HL-60 (cell line): ENCODE measurements at regions not wholly inside any gene's neighbourhood (a gene's known extent, or its start where the extent isn't known, plus 50 kb on each side); places are given as distances from the start of the nearest gene placed in this dataset.

ENCODE experiments used
- DNase-seq, 2 experiments: peaks; one replicate each; pipeline ENCODE4 v3.0.0-alpha.2; 2010 to 2020; ENCODE audit warnings: low read depth in 1 of 2, low spot score in 1 of 2
- H3K27ac ChIP-seq: fragments of 250-450 bp; sonication (Bioruptor Pico); replicated peaks from 2 replicates; pipeline ENCODE4 v1.5.1; 2020; ENCODE audit warnings: mild to moderate bottlenecking, moderate library complexity
- H3K27me3 ChIP-seq: fragments of 250-450 bp; sonication (Bioruptor Pico); 2 replicates; pipeline ENCODE4 v1.5.1; 2021; ENCODE audit warnings: mild to moderate bottlenecking, moderate library complexity; ENCODE audit not compliant: insufficient read depth, poor library complexity, severe bottlenecking
- H3K4me3 ChIP-seq: replicated peaks from 2 replicates; pipeline ENCODE4 v1.5.1; 2011; ENCODE audit warnings: mild to moderate bottlenecking, control low read depth, low read length; ENCODE audit not compliant: insufficient read depth
- GABPA ChIP-seq: IDR thresholded peaks from 2 replicates; pipeline ENCODE4 v1.6.1; 2012; ENCODE audit warnings: low read depth
- POLR2AphosphoS5 ChIP-seq: IDR thresholded peaks from 2 replicates; pipeline ENCODE4 v1.6.1; 2012; ENCODE audit warnings: low read depth
- SPI1 ChIP-seq: IDR thresholded peaks from 2 replicates; pipeline ENCODE4 v1.6.1; 2012; ENCODE audit warnings: low read depth, mild to moderate bottlenecking, borderline replicate concordance
- TF ChIP-seq, protein P1 (sequence below): IDR thresholded peaks from 2 replicates; pipeline ENCODE4 v1.6.1; 2012; ENCODE audit warnings: low read depth; ENCODE audit not compliant: insufficient replicate concordance
- TF ChIP-seq, protein P2 (sequence below): IDR thresholded peaks from one replicate; pipeline ENCODE4 v1.5.1; 2011; ENCODE audit warnings: low read length, control low read depth, inconsistent platforms; ENCODE audit not compliant: insufficient read depth

DNA sequence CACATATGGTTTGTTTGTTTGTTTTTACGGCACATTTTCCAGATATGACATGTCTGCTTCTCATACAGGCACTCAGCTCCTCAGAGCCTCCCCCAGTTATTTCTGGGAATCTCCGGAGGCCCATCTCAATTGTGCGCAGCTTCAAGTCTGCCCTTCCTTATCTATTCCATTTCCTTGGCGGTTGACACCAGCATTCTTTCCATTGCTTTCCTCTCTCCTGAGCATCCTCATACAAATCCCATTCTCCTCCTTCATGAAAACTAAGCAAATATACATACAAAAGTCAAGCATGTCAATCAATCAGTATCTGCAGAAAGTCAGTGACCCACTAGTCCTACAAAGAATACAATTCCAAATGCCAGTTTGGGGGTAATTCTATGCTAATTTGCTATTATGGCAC lies 166.7 kb downstream of the SQOR start:
- TF ChIP-seq POLR2AphosphoS5 (no peak), SPI1 (no peak), GABPA (no peak)
- TF ChIP-seq, protein P1, sequence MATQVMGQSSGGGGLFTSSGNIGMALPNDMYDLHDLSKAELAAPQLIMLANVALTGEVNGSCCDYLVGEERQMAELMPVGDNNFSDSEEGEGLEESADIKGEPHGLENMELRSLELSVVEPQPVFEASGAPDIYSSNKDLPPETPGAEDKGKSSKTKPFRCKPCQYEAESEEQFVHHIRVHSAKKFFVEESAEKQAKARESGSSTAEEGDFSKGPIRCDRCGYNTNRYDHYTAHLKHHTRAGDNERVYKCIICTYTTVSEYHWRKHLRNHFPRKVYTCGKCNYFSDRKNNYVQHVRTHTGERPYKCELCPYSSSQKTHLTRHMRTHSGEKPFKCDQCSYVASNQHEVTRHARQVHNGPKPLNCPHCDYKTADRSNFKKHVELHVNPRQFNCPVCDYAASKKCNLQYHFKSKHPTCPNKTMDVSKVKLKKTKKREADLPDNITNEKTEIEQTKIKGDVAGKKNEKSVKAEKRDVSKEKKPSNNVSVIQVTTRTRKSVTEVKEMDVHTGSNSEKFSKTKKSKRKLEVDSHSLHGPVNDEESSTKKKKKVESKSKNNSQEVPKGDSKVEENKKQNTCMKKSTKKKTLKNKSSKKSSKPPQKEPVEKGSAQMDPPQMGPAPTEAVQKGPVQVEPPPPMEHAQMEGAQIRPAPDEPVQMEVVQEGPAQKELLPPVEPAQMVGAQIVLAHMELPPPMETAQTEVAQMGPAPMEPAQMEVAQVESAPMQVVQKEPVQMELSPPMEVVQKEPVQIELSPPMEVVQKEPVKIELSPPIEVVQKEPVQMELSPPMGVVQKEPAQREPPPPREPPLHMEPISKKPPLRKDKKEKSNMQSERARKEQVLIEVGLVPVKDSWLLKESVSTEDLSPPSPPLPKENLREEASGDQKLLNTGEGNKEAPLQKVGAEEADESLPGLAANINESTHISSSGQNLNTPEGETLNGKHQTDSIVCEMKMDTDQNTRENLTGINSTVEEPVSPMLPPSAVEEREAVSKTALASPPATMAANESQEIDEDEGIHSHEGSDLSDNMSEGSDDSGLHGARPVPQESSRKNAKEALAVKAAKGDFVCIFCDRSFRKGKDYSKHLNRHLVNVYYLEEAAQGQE = no peak
- TF ChIP-seq, protein P2, sequence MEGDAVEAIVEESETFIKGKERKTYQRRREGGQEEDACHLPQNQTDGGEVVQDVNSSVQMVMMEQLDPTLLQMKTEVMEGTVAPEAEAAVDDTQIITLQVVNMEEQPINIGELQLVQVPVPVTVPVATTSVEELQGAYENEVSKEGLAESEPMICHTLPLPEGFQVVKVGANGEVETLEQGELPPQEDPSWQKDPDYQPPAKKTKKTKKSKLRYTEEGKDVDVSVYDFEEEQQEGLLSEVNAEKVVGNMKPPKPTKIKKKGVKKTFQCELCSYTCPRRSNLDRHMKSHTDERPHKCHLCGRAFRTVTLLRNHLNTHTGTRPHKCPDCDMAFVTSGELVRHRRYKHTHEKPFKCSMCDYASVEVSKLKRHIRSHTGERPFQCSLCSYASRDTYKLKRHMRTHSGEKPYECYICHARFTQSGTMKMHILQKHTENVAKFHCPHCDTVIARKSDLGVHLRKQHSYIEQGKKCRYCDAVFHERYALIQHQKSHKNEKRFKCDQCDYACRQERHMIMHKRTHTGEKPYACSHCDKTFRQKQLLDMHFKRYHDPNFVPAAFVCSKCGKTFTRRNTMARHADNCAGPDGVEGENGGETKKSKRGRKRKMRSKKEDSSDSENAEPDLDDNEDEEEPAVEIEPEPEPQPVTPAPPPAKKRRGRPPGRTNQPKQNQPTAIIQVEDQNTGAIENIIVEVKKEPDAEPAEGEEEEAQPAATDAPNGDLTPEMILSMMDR = no peak
- no peaks in the 10 kb centered on the region for H3K27me3 ChIP-seq

DNA sequence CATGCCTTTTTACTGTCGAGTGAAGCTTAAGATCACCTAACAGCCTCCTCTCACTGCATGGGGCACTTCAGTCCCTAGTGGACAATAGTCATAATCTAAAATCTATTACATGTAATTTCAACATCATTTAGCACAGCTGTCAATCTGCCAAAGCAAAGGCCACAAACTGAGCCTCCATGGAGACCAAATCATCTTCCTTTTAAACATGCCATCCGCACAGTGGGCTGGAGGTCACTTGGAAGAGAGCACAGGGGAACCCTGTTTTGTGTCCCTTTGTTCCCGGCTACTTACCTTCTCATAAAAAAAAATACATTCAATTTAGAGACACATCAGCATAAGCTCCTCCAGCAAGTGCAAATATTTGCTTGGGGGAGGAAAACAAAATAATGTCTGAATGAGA lies 167.3 kb downstream of the SQOR start:
- DNase-seq = no peak
- Histone ChIP-seq H3K4me3 (no peak overlapping the region), H3K27me3 (no peaks in the 10 kb centered on the region), H3K27ac (no peak overlapping the region)
- TF ChIP-seq, protein P1 = no peak
- TF ChIP-seq SPI1 = no peak
- TF ChIP-seq, protein P2 = no peak
- no peak for TF ChIP-seq POLR2AphosphoS5
- TF ChIP-seq GABPA = no peak

More for the DNA sequence above, 166.7 kb downstream of the SQOR start:
- no peak overlapping the region for H3K4me3 ChIP-seq
- no peak overlapping the region for H3K27ac ChIP-seq
- no peak for DNase-seq

DNA sequence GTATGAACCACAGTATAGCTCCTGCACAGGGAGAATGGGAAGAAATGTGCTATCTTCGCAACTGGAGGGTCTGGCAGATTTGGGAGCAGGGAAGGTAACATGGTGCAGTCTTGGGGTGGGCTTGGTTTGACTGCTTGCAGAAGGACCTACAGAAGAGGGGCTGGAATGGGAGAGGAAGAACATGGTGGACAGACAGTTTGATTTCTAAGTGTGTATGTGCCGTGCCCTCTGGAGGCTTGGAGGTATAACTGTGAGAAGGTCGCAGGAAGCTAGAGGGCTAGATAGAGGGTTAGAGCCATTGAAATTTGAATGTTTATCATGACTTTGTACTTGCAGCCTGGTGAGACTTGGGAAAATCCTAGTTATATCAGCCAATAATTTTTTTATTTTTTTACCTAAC lies 169.2 kb downstream of the SQOR start:
- TF ChIP-seq, protein P2 = no peak
- TF ChIP-seq, protein P1 = no peak
- no peak for TF ChIP-seq GABPA
- H3K4me3 ChIP-seq = no peak overlapping the region
- no peak for DNase-seq
- no peak overlapping the region for H3K27ac ChIP-seq
- H3K27me3 ChIP-seq = no peaks in the 10 kb centered on the region
